H1 (cell line): ENCODE measurements at regions not wholly inside any gene's neighbourhood (a gene's known extent, or its start where the extent isn't known, plus 50 kb on each side); places are given as distances from the start of the nearest gene placed in this dataset.

Experiments used
- CTCF ChIA-PET: fragments of 300-600 bp; sonication (Branson Sonifier 250); formaldehyde crosslinking; loops from one replicate; lab custom pipeline; 2021; ENCODE audit not compliant: partially characterized antibody; lab: Charles Lee
- POLR2A ChIA-PET: fragments of 300-600 bp; sonication (Branson Sonifier 250); formaldehyde crosslinking; loops from one replicate; lab custom pipeline; 2021; ENCODE audit warnings: inconsistent platforms; ENCODE audit not compliant: partially characterized antibody; lab: Charles Lee
- DNase-seq, 2 experiments: peaks; one replicate each; pipeline versions ENCODE4 v3.0.0 to v3.0.0-alpha.2; 2010 to 2022; ENCODE audit warnings: low spot score in 2 of 2, low read depth in 1 of 2, mixed read lengths in 1 of 2
- FAIRE-seq: peaks from 2 replicates; lab custom pipeline; 2011; peaks lifted over from hg19 to GRCh38; lab: Jason Lieb, UNC
- H2AFZ ChIP-seq: 2 replicates; pipeline ENCODE4 v1.8.1; 2012; ENCODE audit warnings: low read length, inconsistent platforms
- H2AK5ac ChIP-seq: 2 replicates; pipeline ENCODE4 v1.6.1; 2013; ENCODE audit warnings: low read depth, low read length
- H2BK120ac ChIP-seq: replicated peaks from 2 replicates; pipeline ENCODE3; 2013; ENCODE audit warnings: low read depth, low read length, inconsistent platforms
- H2BK12ac ChIP-seq: 2 replicates; pipeline ENCODE4 v1.6.1; 2013; ENCODE audit warnings: low read depth, low read length
- H2BK15ac ChIP-seq: 2 replicates; pipeline ENCODE4 v1.6.1; 2013; ENCODE audit warnings: low read length
- H2BK20ac ChIP-seq: 2 replicates; pipeline ENCODE4 v1.6.1; 2013; ENCODE audit warnings: low read length
- H2BK5ac ChIP-seq: 2 replicates; pipeline ENCODE4 v1.6.1; 2013; ENCODE audit warnings: low read depth, low read length
- H3K14ac ChIP-seq: 2 replicates; pipeline ENCODE4 v1.6.1; 2013; ENCODE audit warnings: inconsistent platforms; ENCODE audit not compliant: insufficient read length
- H3K18ac ChIP-seq: 2 replicates; pipeline ENCODE4 v1.6.1; 2013; ENCODE audit warnings: low read length; ENCODE audit errors: extremely low read depth
- H3K23ac ChIP-seq: 2 replicates; pipeline ENCODE4 v1.6.1; 2013; ENCODE audit warnings: inconsistent platforms; ENCODE audit not compliant: insufficient read length
- H3K23me2 ChIP-seq: 2 replicates; pipeline ENCODE4 v1.6.1; 2013; ENCODE audit warnings: low read depth, low read length
- H3K27ac ChIP-seq: 2 replicates; pipeline ENCODE4 v1.6.1; 2011; ENCODE audit warnings: low read depth, low read length, inconsistent platforms
- H3K27me3 ChIP-seq, 4 experiments: replicated peaks in 1 of 4; 1 replicate in 1 of 4; 2 replicates in 3 of 4; pipeline versions ENCODE4 v1.6.1 to v1.8.1; 2011 to 2013; ENCODE audit warnings: low read length in 3 of 4, mild to moderate bottlenecking in 3 of 4, inconsistent platforms in 2 of 4, mixed read lengths in 2 of 4, moderate library complexity in 1 of 4; ENCODE audit not compliant: control insufficient read depth in 3 of 4, insufficient read depth in 3 of 4; ENCODE audit errors: extremely low read depth in 1 of 4
- H3K36me3 ChIP-seq, 4 experiments: 2 replicates each; pipeline versions ENCODE4 v1.6.1 to v1.8.1; 2011 to 2013; ENCODE audit warnings: mild to moderate bottlenecking in 4 of 4, low read length in 3 of 4, moderate library complexity in 2 of 4, control low read depth in 1 of 4, inconsistent platforms in 1 of 4; ENCODE audit not compliant: insufficient read depth in 4 of 4, control insufficient read depth in 2 of 4
- H3K4ac ChIP-seq: replicated peaks from 2 replicates; pipeline ENCODE3; 2013; ENCODE audit warnings: low read length, low read depth, mixed read lengths, inconsistent platforms; ENCODE audit not compliant: insufficient read length
- H3K4me1 ChIP-seq, 4 experiments: replicated peaks in 1 of 4; 1 replicate in 1 of 4; 2 replicates in 3 of 4; pipeline versions ENCODE4 v1.6.1 to v1.8.1; 2011 to 2013; ENCODE audit warnings: low read length in 3 of 4, inconsistent platforms in 2 of 4, mixed read lengths in 1 of 4; ENCODE audit not compliant: insufficient read depth in 4 of 4, control insufficient read depth in 3 of 4
- H3K4me2 ChIP-seq, 2 experiments: 2 replicates each; pipeline versions ENCODE4 v1.6.1 to v1.8.1; 2011 to 2013; ENCODE audit warnings: low read depth in 2 of 2, low read length in 2 of 2, control low read depth in 1 of 2, inconsistent platforms in 1 of 2, mild to moderate bottlenecking in 1 of 2; ENCODE audit not compliant: insufficient read depth in 1 of 2
- H3K4me3 ChIP-seq, 4 experiments: fragments of 200-600, 300-600 bp in 1 of 4; sonication (generic), shearing (Covaris generic), sonication (Bioruptor Twin) in 1 of 4; 2 replicates each; pipeline versions ENCODE4 v1.5.1 to v1.8.1; 2011 to 2016; ENCODE audit warnings: low read length in 4 of 4, low read depth in 3 of 4, control low read depth in 2 of 4, inconsistent platforms in 2 of 4, mild to moderate bottlenecking in 2 of 4, mixed read lengths in 1 of 4, moderate library complexity in 1 of 4; ENCODE audit not compliant: insufficient read depth in 2 of 4; ENCODE audit errors: extremely low read depth in 1 of 4
- H3K56ac ChIP-seq: replicated peaks from 2 replicates; pipeline ENCODE3; 2013; ENCODE audit warnings: low read depth, mild to moderate bottlenecking, mixed read lengths, low read length, inconsistent platforms; ENCODE audit not compliant: insufficient read length
- H3K79me1 ChIP-seq: 2 replicates; pipeline ENCODE4 v1.6.1; 2013; ENCODE audit warnings: low read depth, low read length, control low read depth
- H3K79me2 ChIP-seq, 2 experiments: 2 replicates each; pipeline versions ENCODE4 v1.6.1 to v1.8.1; 2012 to 2013; ENCODE audit warnings: low read length in 2 of 2, mild to moderate bottlenecking in 2 of 2, inconsistent platforms in 1 of 2; ENCODE audit not compliant: insufficient read depth in 2 of 2, control insufficient read depth in 1 of 2
- H3K9ac ChIP-seq, 4 experiments: replicated peaks in 1 of 4; 1 replicate in 1 of 4; 2 replicates in 3 of 4; pipeline versions ENCODE4 v1.6.1 to v1.8.1; 2011 to 2013; ENCODE audit warnings: low read depth in 3 of 4, low read length in 3 of 4, control low read depth in 2 of 4, mild to moderate bottlenecking in 2 of 4, moderate library complexity in 2 of 4, inconsistent platforms in 1 of 4; ENCODE audit errors: extremely low read depth in 1 of 4
- H3K9me3 ChIP-seq, 2 experiments: 2 replicates each; pipeline versions ENCODE4 v1.6.1 to v1.8.1; 2012 to 2013; ENCODE audit warnings: mild to moderate bottlenecking in 2 of 2, moderate library complexity in 2 of 2, control low read depth in 1 of 2, inconsistent platforms in 1 of 2, low read depth in 1 of 2, low read length in 1 of 2, mixed read lengths in 1 of 2; ENCODE audit not compliant: insufficient read depth in 2 of 2
- H4K20me1 ChIP-seq, 2 experiments: replicated peaks in 1 of 2; 2 replicates each; pipeline versions ENCODE3 to v1.8.1; 2011 to 2013; ENCODE audit warnings: inconsistent platforms in 2 of 2, low read length in 2 of 2, mild to moderate bottlenecking in 1 of 2; ENCODE audit not compliant: insufficient read depth in 2 of 2, control insufficient read depth in 1 of 2
- H4K5ac ChIP-seq: 2 replicates; pipeline ENCODE4 v1.6.1; 2013; ENCODE audit warnings: low read length, low read depth, mixed read lengths, inconsistent platforms; ENCODE audit not compliant: insufficient read length
- H4K8ac ChIP-seq: 2 replicates; pipeline ENCODE4 v1.8.0; 2013; ENCODE audit warnings: mild to moderate bottlenecking, moderate library complexity, low read length, inconsistent platforms; ENCODE audit not compliant: insufficient read depth; ENCODE audit errors: extremely low read depth
- H4K91ac ChIP-seq: replicated peaks from 2 replicates; pipeline ENCODE3; 2013; ENCODE audit warnings: low read length, mixed read lengths, inconsistent platforms; ENCODE audit not compliant: insufficient read length
- BRCA1 ChIP-seq: IDR thresholded peaks from 2 replicates; pipeline ENCODE4 v1.6.1; 2012; ENCODE audit warnings: low read depth, low read length, improper control_type of control experiment
- EGR1 ChIP-seq: IDR thresholded peaks from 2 replicates; pipeline ENCODE4 v1.6.1; 2011; ENCODE audit warnings: low read depth, low read length, borderline replicate concordance
- EZH2 ChIP-seq: fragments of 200-600 bp; sonication (generic); IDR thresholded peaks from 2 replicates; pipeline ENCODE4 v1.7.1; 2012; ENCODE audit warnings: low read depth, mild to moderate bottlenecking, moderate library complexity, low read length, inconsistent platforms; ENCODE audit not compliant: severe bottlenecking
- FOSL1 ChIP-seq: IDR thresholded peaks from 2 replicates; pipeline ENCODE4 v1.6.1; 2011; ENCODE audit warnings: mild to moderate bottlenecking, low read depth, low read length, moderate library complexity; ENCODE audit not compliant: insufficient read depth
- HDAC2 ChIP-seq, 2 experiments: fragments of 300-600 bp in 1 of 2; sonication (generic) in 1 of 2; IDR thresholded peaks; 2 replicates each; pipeline ENCODE4 v1.6.1; 2011 to 2012; ENCODE audit warnings: low read depth in 2 of 2, low read length in 2 of 2, mild to moderate bottlenecking in 2 of 2, moderate library complexity in 2 of 2, borderline replicate concordance in 1 of 2, inconsistent platforms in 1 of 2
- MAX ChIP-seq: IDR thresholded peaks from 2 replicates; pipeline ENCODE4 v1.6.1; 2012; ENCODE audit warnings: inconsistent platforms
- RAD21 ChIP-seq, 2 experiments: IDR thresholded peaks in 1 of 2; conservative IDR thresholded peaks in 1 of 2; 2 replicates each; pipeline ENCODE4 v1.6.1; 2011; ENCODE audit warnings: low read depth in 2 of 2, low read length in 2 of 2, improper control_type of control experiment in 1 of 2, inconsistent platforms in 1 of 2, mild to moderate bottlenecking in 1 of 2, moderate library complexity in 1 of 2
- RBBP5 ChIP-seq: IDR thresholded peaks from 2 replicates; pipeline ENCODE4 v1.7.1; 2012; ENCODE audit warnings: low read depth, mild to moderate bottlenecking, inconsistent platforms, low read length, moderate library complexity, borderline replicate concordance
- SIN3A ChIP-seq, 2 experiments: IDR thresholded peaks in 1 of 2; conservative IDR thresholded peaks in 1 of 2; 2 replicates each; pipeline ENCODE4 v1.6.1; 2011 to 2012; ENCODE audit warnings: low read length in 2 of 2, improper control_type of control experiment in 1 of 2, low read depth in 1 of 2, mild to moderate bottlenecking in 1 of 2
- SP4 ChIP-seq: IDR thresholded peaks from 2 replicates; pipeline ENCODE4 v1.6.1; 2012; ENCODE audit warnings: low read length, inconsistent platforms
- TAF7 ChIP-seq: optimal IDR thresholded peaks from 2 replicates; pipeline ENCODE3; 2011; ENCODE audit warnings: low read depth, mild to moderate bottlenecking, inconsistent platforms, low read length, moderate library complexity, borderline replicate concordance
- TF ChIP-seq, protein P1 (sequence below), 3 experiments: IDR thresholded peaks; 1 replicate in 2 of 3; 2 replicates in 1 of 3; pipeline versions ENCODE4 v1.5.1 to v1.6.1; 2011; ENCODE audit warnings: low read length in 3 of 3, mild to moderate bottlenecking in 3 of 3, inconsistent platforms in 2 of 3, low read depth in 1 of 3, moderate library complexity in 1 of 3; ENCODE audit not compliant: insufficient read depth in 1 of 3; ENCODE audit errors: control extremely low read depth in 1 of 3

- TF ChIP-seq FOSL1 (no peak), SP4 (no peak), MAX (no peak), RBBP5 (no peak), BRCA1 (no peak), EZH2 (no peak), TAF7 (no peak), SIN3A (conservative IDR thresholded peaks at IDR 0.05 in 1 of 2, IDR thresholded peaks at IDR 0.05 in 1 of 2; ENCODE audit: low read depth in 1 of 2, low read length in 2 of 2) (no peak), RAD21 (IDR thresholded peaks at IDR 0.05 in 1 of 2, conservative IDR thresholded peaks at IDR 0.05 in 1 of 2; ENCODE audit: low read depth in 2 of 2, low read length in 2 of 2) (no peak), EGR1 (no peak), HDAC2 (IDR thresholded peaks at IDR 0.05; ENCODE audit: borderline replicate concordance in 1 of 2, low read depth in 2 of 2, low read length in 2 of 2) (no peak)
- TF ChIP-seq, protein P1, sequence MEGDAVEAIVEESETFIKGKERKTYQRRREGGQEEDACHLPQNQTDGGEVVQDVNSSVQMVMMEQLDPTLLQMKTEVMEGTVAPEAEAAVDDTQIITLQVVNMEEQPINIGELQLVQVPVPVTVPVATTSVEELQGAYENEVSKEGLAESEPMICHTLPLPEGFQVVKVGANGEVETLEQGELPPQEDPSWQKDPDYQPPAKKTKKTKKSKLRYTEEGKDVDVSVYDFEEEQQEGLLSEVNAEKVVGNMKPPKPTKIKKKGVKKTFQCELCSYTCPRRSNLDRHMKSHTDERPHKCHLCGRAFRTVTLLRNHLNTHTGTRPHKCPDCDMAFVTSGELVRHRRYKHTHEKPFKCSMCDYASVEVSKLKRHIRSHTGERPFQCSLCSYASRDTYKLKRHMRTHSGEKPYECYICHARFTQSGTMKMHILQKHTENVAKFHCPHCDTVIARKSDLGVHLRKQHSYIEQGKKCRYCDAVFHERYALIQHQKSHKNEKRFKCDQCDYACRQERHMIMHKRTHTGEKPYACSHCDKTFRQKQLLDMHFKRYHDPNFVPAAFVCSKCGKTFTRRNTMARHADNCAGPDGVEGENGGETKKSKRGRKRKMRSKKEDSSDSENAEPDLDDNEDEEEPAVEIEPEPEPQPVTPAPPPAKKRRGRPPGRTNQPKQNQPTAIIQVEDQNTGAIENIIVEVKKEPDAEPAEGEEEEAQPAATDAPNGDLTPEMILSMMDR (IDR thresholded peaks at IDR 0.05; ENCODE audit: control extremely low read depth in 1 of 3, insufficient read depth in 1 of 3, low read depth in 1 of 3, low read length in 3 of 3) = no peak
- H3K18ac ChIP-seq = no peak overlapping the region
- no peak overlapping the region for H3K4me3 ChIP-seq
- H2AFZ ChIP-seq = no peak overlapping the region
- H2BK120ac ChIP-seq = no peak overlapping the region
- no peak overlapping the region for H2BK20ac ChIP-seq
- no peak overlapping the region for H3K14ac ChIP-seq
- no peak overlapping the region for H2BK15ac ChIP-seq
- H3K9me3 ChIP-seq = peaks cover 0 to 2% of the 10 kb centered on the region in 2 experiments; a peak in 1 of 4 replicates
- H3K27me3 ChIP-seq = no peaks in the 10 kb centered on the region
- H2BK5ac ChIP-seq = no peak overlapping the region
- no peak for FAIRE-seq
- no peaks in the 10 kb centered on the region for H3K23me2 ChIP-seq
- H3K4me2 ChIP-seq = no peak overlapping the region
- H2AK5ac ChIP-seq = no peak overlapping the region
- H4K5ac ChIP-seq = no peak overlapping the region
- no peak overlapping the region for H4K8ac ChIP-seq
- no peak for DNase-seq
- H4K20me1 ChIP-seq = no peaks in the 10 kb centered on the region
- no peak overlapping the region for H3K27ac ChIP-seq
- H2BK12ac ChIP-seq = no peak overlapping the region
- H3K4ac ChIP-seq = no peak overlapping the region
- no peak overlapping the region for H3K23ac ChIP-seq
- no peak overlapping the region for H4K91ac ChIP-seq
- H3K36me3 ChIP-seq = no peaks in the 10 kb centered on the region
- no peak overlapping the region for H3K56ac ChIP-seq
- ChIA-PET POLR2A (no interaction called here), CTCF (no interaction called here)
- H3K9ac ChIP-seq = no peak overlapping the region
- no peaks in the 10 kb centered on the region for H3K79me1 ChIP-seq
- no peaks in the 10 kb centered on the region for H3K79me2 ChIP-seq
- H3K4me1 ChIP-seq = no peaks in the 10 kb centered on the region
These were observed 861.6 kb downstream of the METTL15 start for GRCh38 chr11:28969832-28970231.
